GM23338 (cell line): ENCODE measurements at regions not wholly inside any gene's neighbourhood (a gene's known extent, or its start where the extent isn't known, plus 50 kb on each side); places are given as distances from the start of the nearest gene placed in this dataset.

Experiments
- ATAC-seq: fragments of 200-7000 bp; cut with Tn5 transposase; 3 replicates; pipeline ENCODE4 v1.9.1; 2020
- DNase-seq: peaks from one replicate; pipeline ENCODE4 v3.0.0-alpha.2; 2015; ENCODE audit warnings: low spot score
- H2AFZ ChIP-seq: fragments of 200-600 bp; sonication (generic); 2 replicates; pipeline ENCODE4 v1.8.0; 2016; ENCODE audit warnings: antibody characterized with exemption, mild to moderate bottlenecking, moderate library complexity
- H3F3A ChIP-seq: fragments of 200-600 bp; sonication (generic); replicated peaks from 2 replicates; pipeline ENCODE4 v1.8.0; 2017; ENCODE audit warnings: antibody characterized with exemption, mixed run types, low read depth
- H3K27ac ChIP-seq: fragments of 200-600 bp; sonication (generic); 2 replicates; pipeline ENCODE4 v1.6.1; 2016; ENCODE audit warnings: low read depth
- H3K27me3 ChIP-seq: fragments of 200-600 bp; sonication (generic); 2 replicates; pipeline ENCODE4 v1.8.0; 2016; ENCODE audit warnings: mild to moderate bottlenecking, mixed run types, moderate library complexity; ENCODE audit not compliant: insufficient read depth
- H3K36me3 ChIP-seq: fragments of 200-600 bp; sonication (generic); 2 replicates; pipeline ENCODE4 v1.8.0; 2016; ENCODE audit warnings: mild to moderate bottlenecking; ENCODE audit not compliant: insufficient read depth
- H3K4me1 ChIP-seq: fragments of 200-600 bp; sonication (generic); 2 replicates; pipeline ENCODE4 v1.8.0; 2016; ENCODE audit warnings: mild to moderate bottlenecking, moderate library complexity; ENCODE audit not compliant: insufficient read depth
- H3K4me2 ChIP-seq: fragments of 200-600 bp; sonication (generic); 2 replicates; pipeline ENCODE4 v1.7.1; 2017; ENCODE audit warnings: mixed run types
- H3K4me3 ChIP-seq: fragments of 200-600 bp; sonication (generic); 2 replicates; pipeline ENCODE4 v1.6.1; 2016; ENCODE audit warnings: mixed run types
- H3K79me2 ChIP-seq: fragments of 200-600 bp; sonication (generic); replicated peaks from 2 replicates; pipeline ENCODE4 v1.8.0; 2017; ENCODE audit warnings: mild to moderate bottlenecking; ENCODE audit not compliant: insufficient read depth
- H3K9me2 ChIP-seq: fragments of 200-600 bp; sonication (generic); 2 replicates; pipeline ENCODE4 v1.8.0; 2017; ENCODE audit not compliant: insufficient read depth
- H4K20me1 ChIP-seq: fragments of 200-600 bp; sonication (generic); replicated peaks from 2 replicates; pipeline ENCODE4 v1.8.0; 2017; ENCODE audit warnings: mild to moderate bottlenecking; ENCODE audit not compliant: insufficient read depth
- H3K27ac Mint-ChIP-seq: 2 replicates; pipeline ENCODE4 v1.8.0; 2020; ENCODE audit warnings: inconsistent platforms, mild to moderate bottlenecking, moderate library complexity, mixed read lengths
- H3K27me3 Mint-ChIP-seq: 3 replicates; pipeline ENCODE4 v1.8.0; 2022; ENCODE audit warnings: low read depth, mild to moderate bottlenecking, moderate library complexity, mixed read lengths, inconsistent platforms; ENCODE audit not compliant: insufficient read depth, poor library complexity
- H3K36me3 Mint-ChIP-seq: 3 replicates; pipeline ENCODE4 v1.8.0; 2021; ENCODE audit warnings: low read depth, mild to moderate bottlenecking, inconsistent platforms, moderate library complexity, mixed read lengths
- H3K4me1 Mint-ChIP-seq: 3 replicates; pipeline ENCODE4 v1.8.0; 2020; ENCODE audit warnings: mild to moderate bottlenecking, inconsistent platforms, mixed read lengths
- H3K4me3 Mint-ChIP-seq: 3 replicates; pipeline ENCODE4 v1.8.0; 2021; ENCODE audit warnings: moderate library complexity, mild to moderate bottlenecking, inconsistent platforms, mixed read lengths
- H3K9me3 Mint-ChIP-seq: 3 replicates; pipeline ENCODE4 v1.8.0; 2020; ENCODE audit warnings: moderate library complexity, mild to moderate bottlenecking, inconsistent platforms, mixed read lengths
- EZH2 ChIP-seq: fragments of 200-600 bp; sonication (generic); IDR thresholded peaks from one replicate; pipeline ENCODE4 v1.8.0; 2017; ENCODE audit warnings: antibody characterized with exemption, mild to moderate bottlenecking, low read depth; ENCODE audit not compliant: unreplicated experiment
- EZH2phosphoT487 ChIP-seq: fragments of 200-600 bp; sonication (generic); IDR thresholded peaks from one replicate; pipeline ENCODE4 v1.8.1; 2018; ENCODE audit warnings: antibody characterized with exemption; ENCODE audit not compliant: unreplicated experiment
- JUNB ChIP-seq: IDR thresholded peaks from one replicate; pipeline ENCODE4 v1.6.1; 2016; ENCODE audit warnings: antibody characterized with exemption; ENCODE audit not compliant: unreplicated experiment
- NANOG ChIP-seq: IDR thresholded peaks from 2 replicates; pipeline ENCODE4 v1.6.1; 2016; ENCODE audit warnings: antibody characterized with exemption, borderline replicate concordance
- STAT1 ChIP-seq: IDR thresholded peaks from one replicate; pipeline ENCODE4 v1.6.1; 2016; ENCODE audit warnings: antibody characterized with exemption; ENCODE audit not compliant: unreplicated experiment
- ZNF114 ChIP-seq: fragments of 250-450 bp; sonication (Bioruptor Pico); IDR thresholded peaks from 2 replicates; pipeline ENCODE4 v1.5.0; 2020; ENCODE audit warnings: mild to moderate bottlenecking, moderate library complexity
- TF ChIP-seq, protein P1 (sequence below): IDR thresholded peaks from one replicate; pipeline ENCODE4 v1.6.1; 2018; ENCODE audit warnings: antibody characterized with exemption; ENCODE audit not compliant: unreplicated experiment
- TF ChIP-seq, protein P2 (sequence below), 2 experiments: fragments of 200-600 bp in 1 of 2; sonication (generic) in 1 of 2; conservative IDR thresholded peaks; 2 replicates each; pipeline versions ENCODE4 v1.5.1 to v1.6.1; 2016 to 2017; ENCODE audit warnings: antibody characterized with exemption in 2 of 2, low read depth in 2 of 2, mild to moderate bottlenecking in 2 of 2, moderate library complexity in 1 of 2
- TF ChIP-seq, protein P3 (sequence below): IDR thresholded peaks from 2 replicates; pipeline ENCODE4 v1.6.1; 2016; ENCODE audit warnings: antibody characterized with exemption

DNA sequence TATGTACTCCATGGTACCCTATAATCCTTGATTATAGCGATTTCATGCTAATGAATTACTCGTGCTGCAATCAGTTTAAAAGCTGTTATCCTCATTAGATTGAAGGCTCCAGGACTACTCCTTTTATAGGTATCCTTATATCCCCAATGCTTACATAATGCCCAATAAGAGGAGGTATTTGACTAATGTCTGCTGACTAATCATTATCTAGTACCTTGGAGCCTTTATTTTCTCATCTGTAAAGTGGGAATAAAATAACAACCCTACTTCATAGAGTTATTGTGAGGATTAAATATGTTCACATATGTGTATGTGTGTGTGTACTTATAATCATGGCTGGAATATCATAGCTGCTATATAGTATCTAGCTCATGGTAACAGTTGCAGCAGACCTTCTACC lies 1031.5 kb downstream of the CDH11 start (continued):
- TF ChIP-seq, protein P1, sequence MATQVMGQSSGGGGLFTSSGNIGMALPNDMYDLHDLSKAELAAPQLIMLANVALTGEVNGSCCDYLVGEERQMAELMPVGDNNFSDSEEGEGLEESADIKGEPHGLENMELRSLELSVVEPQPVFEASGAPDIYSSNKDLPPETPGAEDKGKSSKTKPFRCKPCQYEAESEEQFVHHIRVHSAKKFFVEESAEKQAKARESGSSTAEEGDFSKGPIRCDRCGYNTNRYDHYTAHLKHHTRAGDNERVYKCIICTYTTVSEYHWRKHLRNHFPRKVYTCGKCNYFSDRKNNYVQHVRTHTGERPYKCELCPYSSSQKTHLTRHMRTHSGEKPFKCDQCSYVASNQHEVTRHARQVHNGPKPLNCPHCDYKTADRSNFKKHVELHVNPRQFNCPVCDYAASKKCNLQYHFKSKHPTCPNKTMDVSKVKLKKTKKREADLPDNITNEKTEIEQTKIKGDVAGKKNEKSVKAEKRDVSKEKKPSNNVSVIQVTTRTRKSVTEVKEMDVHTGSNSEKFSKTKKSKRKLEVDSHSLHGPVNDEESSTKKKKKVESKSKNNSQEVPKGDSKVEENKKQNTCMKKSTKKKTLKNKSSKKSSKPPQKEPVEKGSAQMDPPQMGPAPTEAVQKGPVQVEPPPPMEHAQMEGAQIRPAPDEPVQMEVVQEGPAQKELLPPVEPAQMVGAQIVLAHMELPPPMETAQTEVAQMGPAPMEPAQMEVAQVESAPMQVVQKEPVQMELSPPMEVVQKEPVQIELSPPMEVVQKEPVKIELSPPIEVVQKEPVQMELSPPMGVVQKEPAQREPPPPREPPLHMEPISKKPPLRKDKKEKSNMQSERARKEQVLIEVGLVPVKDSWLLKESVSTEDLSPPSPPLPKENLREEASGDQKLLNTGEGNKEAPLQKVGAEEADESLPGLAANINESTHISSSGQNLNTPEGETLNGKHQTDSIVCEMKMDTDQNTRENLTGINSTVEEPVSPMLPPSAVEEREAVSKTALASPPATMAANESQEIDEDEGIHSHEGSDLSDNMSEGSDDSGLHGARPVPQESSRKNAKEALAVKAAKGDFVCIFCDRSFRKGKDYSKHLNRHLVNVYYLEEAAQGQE: no peak
- no peak for TF ChIP-seq ZNF114 (CRISPR knock-in tag)
- TF ChIP-seq, protein P2, sequence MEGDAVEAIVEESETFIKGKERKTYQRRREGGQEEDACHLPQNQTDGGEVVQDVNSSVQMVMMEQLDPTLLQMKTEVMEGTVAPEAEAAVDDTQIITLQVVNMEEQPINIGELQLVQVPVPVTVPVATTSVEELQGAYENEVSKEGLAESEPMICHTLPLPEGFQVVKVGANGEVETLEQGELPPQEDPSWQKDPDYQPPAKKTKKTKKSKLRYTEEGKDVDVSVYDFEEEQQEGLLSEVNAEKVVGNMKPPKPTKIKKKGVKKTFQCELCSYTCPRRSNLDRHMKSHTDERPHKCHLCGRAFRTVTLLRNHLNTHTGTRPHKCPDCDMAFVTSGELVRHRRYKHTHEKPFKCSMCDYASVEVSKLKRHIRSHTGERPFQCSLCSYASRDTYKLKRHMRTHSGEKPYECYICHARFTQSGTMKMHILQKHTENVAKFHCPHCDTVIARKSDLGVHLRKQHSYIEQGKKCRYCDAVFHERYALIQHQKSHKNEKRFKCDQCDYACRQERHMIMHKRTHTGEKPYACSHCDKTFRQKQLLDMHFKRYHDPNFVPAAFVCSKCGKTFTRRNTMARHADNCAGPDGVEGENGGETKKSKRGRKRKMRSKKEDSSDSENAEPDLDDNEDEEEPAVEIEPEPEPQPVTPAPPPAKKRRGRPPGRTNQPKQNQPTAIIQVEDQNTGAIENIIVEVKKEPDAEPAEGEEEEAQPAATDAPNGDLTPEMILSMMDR (conservative IDR thresholded peaks at IDR 0.05; ENCODE audit: low read depth in 2 of 2): no peak
- no peak for TF ChIP-seq NANOG
- TF ChIP-seq JUNB: no peak
- TF ChIP-seq STAT1: no peak
- TF ChIP-seq EZH2: no peak
- TF ChIP-seq EZH2phosphoT487: no peak
- TF ChIP-seq, protein P3, sequence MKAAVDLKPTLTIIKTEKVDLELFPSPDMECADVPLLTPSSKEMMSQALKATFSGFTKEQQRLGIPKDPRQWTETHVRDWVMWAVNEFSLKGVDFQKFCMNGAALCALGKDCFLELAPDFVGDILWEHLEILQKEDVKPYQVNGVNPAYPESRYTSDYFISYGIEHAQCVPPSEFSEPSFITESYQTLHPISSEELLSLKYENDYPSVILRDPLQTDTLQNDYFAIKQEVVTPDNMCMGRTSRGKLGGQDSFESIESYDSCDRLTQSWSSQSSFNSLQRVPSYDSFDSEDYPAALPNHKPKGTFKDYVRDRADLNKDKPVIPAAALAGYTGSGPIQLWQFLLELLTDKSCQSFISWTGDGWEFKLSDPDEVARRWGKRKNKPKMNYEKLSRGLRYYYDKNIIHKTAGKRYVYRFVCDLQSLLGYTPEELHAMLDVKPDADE: no peak

DNA sequence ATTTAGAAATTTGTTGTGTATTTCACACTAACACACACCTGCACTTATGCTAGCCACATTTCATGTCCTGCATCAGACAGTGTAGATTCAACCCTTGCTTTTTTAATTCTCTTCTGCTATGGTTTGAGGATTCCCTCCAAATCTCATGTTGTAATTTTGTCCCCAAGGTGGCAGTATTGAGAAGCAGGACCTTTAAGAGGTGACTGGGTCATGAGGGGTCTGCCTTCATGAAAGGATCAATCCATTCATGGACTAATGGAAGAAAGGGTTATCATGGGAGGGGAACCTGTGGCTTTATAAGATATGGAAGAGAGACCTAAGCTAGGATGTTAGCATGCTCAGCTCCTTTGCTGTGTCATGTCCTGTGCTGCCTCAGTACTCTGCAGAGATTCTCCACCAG lies 1032.2 kb downstream of the CDH11 start:
- peak; percentile 81 for DNase-seq
- Histone ChIP-seq H3F3A (no peaks in the 10 kb centered on the region), H3K4me1 (no peaks in the 10 kb centered on the region), H3K27me3 (no peaks in the 10 kb centered on the region), H3K27ac (no peak overlapping the region), H3K4me2 (no peak overlapping the region), H3K79me2 (no peaks in the 10 kb centered on the region), H4K20me1 (no peaks in the 10 kb centered on the region), H3K4me3 (no peak overlapping the region), H3K9me2 (no peaks in the 10 kb centered on the region), H3K36me3 (no peaks in the 10 kb centered on the region), H2AFZ (no peak overlapping the region)
- no peaks in the 10 kb centered on the region for H3K9me3 Mint-ChIP-seq
- TF ChIP-seq, protein P3: no peak
- TF ChIP-seq EZH2 (no peak), JUNB (no peak), ZNF114 (CRISPR knock-in tag) (no peak)
- TF ChIP-seq, protein P2 (conservative IDR thresholded peaks at IDR 0.05; ENCODE audit: low read depth in 2 of 2): peak; percentile 79 to 88
- TF ChIP-seq, protein P1: no peak
- no peaks in the 10 kb centered on the region for H3K36me3 Mint-ChIP-seq
- peaks cover 3% of the 10 kb centered on the region; the same call in 2 of the 3 replicates for H3K4me1 Mint-ChIP-seq
- H3K4me3 Mint-ChIP-seq: no peak overlapping the region
- peak; percentile 74 for ATAC-seq
- no peak overlapping the region for H3K27ac Mint-ChIP-seq
- H3K27me3 Mint-ChIP-seq: no peaks in the 10 kb centered on the region
